GM12874 (cell line): ENCODE measurements at regions not wholly inside any gene's neighbourhood (a gene's known extent, or its start where the extent isn't known, plus 50 kb on each side); places are given as distances from the start of the nearest gene placed in this dataset.

Experiments used
- TF ChIP-seq, protein P1 (sequence below): IDR thresholded peaks from 2 replicates; pipeline ENCODE4 v1.5.1; 2011; ENCODE audit warnings: low read depth, mild to moderate bottlenecking, control low read depth, low read length, moderate library complexity; ENCODE audit not compliant: insufficient read depth

DNA sequence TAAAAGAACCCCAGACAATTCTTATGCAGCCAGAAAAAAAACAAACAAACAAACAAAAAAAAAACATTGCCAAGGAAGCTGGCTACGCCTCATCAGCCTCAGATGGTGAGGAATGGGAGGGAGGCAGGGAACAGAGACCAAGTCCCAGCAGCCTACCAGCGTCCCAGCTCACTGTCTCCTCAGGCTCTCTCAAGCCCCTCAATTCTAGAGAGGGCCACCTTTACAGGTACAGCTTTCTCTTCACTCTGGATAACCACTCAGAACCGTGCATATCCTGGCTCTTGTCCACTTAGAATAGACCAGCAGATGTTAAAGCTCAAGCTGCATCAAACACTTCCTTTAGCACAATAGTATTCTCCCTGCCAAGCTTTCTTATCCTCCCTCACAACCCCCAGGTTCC lies 263.1 kb upstream of the CHAC2 start:
- TF ChIP-seq, protein P1, sequence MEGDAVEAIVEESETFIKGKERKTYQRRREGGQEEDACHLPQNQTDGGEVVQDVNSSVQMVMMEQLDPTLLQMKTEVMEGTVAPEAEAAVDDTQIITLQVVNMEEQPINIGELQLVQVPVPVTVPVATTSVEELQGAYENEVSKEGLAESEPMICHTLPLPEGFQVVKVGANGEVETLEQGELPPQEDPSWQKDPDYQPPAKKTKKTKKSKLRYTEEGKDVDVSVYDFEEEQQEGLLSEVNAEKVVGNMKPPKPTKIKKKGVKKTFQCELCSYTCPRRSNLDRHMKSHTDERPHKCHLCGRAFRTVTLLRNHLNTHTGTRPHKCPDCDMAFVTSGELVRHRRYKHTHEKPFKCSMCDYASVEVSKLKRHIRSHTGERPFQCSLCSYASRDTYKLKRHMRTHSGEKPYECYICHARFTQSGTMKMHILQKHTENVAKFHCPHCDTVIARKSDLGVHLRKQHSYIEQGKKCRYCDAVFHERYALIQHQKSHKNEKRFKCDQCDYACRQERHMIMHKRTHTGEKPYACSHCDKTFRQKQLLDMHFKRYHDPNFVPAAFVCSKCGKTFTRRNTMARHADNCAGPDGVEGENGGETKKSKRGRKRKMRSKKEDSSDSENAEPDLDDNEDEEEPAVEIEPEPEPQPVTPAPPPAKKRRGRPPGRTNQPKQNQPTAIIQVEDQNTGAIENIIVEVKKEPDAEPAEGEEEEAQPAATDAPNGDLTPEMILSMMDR, result no peak

DNA sequence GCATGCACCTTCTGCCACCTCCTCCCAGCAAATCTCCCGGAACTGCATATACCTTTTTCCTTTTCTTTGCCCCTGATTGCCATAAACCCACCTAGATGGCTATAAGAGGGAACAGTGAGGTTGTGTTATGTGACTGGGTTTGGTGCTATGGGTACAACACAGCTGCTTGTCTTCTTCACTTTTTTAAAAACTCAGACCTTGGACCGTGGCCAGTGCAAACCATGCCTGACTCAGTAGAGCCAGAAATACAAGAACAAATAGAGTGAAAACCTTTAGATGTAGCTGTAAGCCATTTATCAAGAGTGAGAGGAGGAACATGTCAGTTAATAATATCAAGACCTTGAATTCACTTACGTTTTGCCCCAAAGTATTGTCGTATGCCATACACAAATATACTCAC lies 267.4 kb upstream of the CHAC2 start:
- TF ChIP-seq, protein P1, result no peak

DNA sequence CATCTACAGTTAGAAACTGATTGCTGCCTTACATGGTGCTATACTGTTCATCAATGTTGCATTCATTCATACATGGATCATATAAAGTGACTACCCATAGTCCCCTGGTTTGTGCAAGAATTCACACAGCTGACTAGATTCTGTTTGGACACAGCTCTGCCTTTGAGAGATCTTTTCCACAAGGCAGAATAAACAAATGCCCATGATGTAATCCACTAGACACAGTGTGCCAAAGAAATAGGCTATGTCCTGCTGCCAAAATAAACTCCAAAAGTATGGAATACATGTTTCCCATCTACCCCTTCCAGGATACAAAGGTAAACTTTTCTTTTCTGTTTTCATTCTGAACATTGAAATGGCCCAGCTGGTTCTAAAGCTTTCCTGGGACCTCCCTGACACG lies 269.4 kb upstream of the CHAC2 start:
- TF ChIP-seq, protein P1, result no peak

DNA sequence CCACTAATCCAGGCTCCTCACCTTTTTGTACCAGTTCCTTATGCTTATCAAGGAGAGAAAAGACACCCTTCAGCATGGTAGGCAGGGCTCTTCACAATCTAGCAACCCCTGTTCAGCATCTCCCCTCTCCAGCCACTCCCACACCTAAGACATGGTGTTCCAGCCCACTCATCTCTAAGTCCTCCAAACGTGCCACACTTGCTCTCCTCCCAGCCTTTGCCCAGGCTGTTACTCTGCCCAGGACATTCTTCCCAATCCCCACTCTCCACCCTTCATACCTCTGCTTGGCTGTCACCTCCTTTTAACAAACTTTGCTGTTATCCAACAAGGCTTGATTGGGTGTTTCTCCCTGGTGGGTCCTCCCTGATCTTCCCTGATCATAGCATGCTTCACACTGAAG lies 270.6 kb upstream of the CHAC2 start:
- TF ChIP-seq, protein P1, result no peak

DNA sequence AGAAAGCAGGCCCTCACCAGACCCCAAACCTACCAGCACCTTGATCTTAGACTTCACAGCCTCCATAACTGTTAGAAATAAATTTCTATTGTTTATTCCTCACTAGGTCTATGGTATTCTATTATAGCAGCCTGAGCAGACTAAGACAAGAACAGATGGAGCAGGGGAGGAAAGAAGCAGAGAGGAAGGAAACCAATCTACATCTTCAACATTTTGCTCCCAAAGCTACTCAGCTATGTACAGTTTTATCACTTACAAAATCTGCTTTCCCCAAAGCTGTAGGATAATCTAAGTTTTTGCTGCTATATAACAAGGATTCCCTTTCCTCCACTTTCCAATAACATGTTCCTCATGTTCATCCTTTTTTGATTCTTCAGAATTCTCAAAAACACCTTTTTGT lies 274.4 kb upstream of the CHAC2 start:
- TF ChIP-seq, protein P1, result no peak

DNA sequence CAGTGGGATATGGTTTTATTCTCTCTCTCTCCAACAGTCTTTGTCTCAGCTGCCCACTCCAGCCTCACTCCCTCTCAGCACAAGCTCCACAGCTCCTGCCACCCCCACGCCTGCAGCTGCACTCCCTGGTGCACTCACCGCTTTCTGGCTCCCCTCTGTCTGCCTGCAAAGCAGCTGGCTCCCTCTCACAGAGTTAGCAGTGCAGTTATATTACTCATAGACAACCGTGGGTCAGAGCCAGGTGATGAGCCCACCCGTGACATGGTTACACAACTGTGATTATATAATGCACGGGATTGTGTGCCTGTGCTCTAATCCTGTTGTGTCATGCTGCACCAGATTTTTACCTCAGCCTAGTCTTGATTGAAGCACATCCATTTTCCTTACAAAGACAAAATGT lies 276.9 kb upstream of the CHAC2 start:
- TF ChIP-seq, protein P1, result no peak

DNA sequence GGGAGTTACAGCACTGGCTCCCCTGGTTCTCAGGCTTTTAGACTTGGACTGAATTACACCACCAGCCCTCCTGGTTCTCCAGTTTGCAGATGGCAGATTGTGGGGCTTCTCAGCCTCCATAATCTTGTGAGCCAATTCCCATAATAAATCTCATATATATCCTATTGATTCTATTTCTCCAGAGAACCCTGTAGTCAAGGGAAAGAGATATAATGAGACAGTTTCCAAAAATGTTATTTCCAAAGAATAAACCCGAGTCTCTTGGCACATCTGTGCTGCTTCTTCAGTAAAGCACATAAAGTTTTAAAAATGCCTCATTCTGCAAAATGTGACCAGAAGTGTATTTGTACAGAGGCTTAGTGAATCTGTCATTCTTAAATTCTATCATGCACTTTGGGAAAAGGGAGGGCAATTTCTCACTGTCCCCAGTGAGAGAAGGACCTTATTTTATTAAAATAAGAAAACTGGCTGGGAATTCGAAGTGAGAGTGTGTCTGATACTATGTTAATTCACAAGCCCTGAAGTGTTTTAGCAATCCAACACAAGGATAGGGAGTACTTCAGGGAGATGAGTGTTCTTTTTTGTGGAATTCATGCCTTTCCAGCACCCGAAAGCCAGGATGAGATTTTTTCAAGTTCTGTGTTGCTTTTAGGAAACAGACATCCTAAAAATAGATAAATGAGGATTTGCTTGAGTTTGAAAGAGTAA lies 282.4 kb upstream of the CHAC2 start:
- TF ChIP-seq, protein P1, result no peak
